ENCODE measurements at regions not wholly inside any gene's neighbourhood (a gene's known extent, or its start where the extent isn't known, plus 50 kb on each side); places are given as distances from the start of the nearest gene placed in this dataset.
A peak's percentile ranks its signal among the peaks of the same experiment; 100 is the strongest.

DNA sequence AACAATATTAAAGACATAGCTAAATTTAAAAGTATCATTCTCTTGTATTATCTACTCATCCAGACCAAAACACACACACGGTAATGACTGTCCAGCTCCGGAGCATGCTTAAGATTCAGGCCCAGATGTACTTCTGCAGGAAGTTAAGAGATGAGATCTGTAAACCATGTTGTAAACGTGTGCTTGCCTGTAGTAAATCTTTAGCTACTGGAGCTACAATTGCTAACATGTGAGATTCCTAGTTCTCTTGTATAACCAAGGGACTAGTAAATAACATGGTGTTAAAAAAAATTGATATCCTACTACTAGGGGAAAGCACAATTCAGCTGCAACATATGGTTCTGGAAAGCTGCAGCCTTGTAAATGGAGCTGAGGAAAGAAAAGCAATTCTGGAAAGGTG lies 651.7 kb upstream of the CCDC54 start:
- H3K27me3 ChIP-seq (ENCODE audit: insufficient read depth) = no peaks in the 10 kb centered on the region
- no peak overlapping the region for H3K4me3 ChIP-seq
- Mint-ChIP-seq H3K4me3 (no peak overlapping the region), H3K27me3 (ENCODE audit: insufficient read depth, low read depth, poor library complexity) (no peaks in the 10 kb centered on the region), H3K9me3 (peaks cover 18% of the 10 kb centered on the region), H3K4me1 (peaks cover 8% of the 10 kb centered on the region), H3K27ac (no peak overlapping the region), H3K36me3 (ENCODE audit: low read depth) (peaks cover 15% of the 10 kb centered on the region; the same call in 2 of the 3 replicates)
- no peaks in the 10 kb centered on the region for H3K79me2 ChIP-seq (replicated peaks; ENCODE audit: insufficient read depth)
- H3K9me2 ChIP-seq (ENCODE audit: insufficient read depth) = no peaks in the 10 kb centered on the region
- DNase-seq (ENCODE audit: low spot score) = no peak
- no peak overlapping the region for H3K4me2 ChIP-seq
- TF ChIP-seq STAT1 (IDR thresholded peaks at IDR 0.05; ENCODE audit: unreplicated experiment) (no peak), ZNF114 (CRISPR knock-in tag; IDR thresholded peaks at IDR 0.05) (no peak), POLR2AphosphoS5 (IDR thresholded peaks at IDR 0.05; ENCODE audit: low read depth) (no peak)
- no peak for ATAC-seq
- H2AFZ ChIP-seq = no peak overlapping the region
- H3K36me3 ChIP-seq (ENCODE audit: insufficient read depth) = 0 out of 2 replicates have a peak, but pooled peaks cover 2% of the 10 kb centered on the region
- H3K4me1 ChIP-seq (ENCODE audit: insufficient read depth) = peaks cover 4% of the 10 kb centered on the region; the same call in 1 of the 2 replicates
- H3K27ac ChIP-seq (ENCODE audit: low read depth) = no peak overlapping the region
- H4K20me1 ChIP-seq (replicated peaks; ENCODE audit: insufficient read depth) = no peaks in the 10 kb centered on the region
- H3F3A ChIP-seq (replicated peaks; ENCODE audit: low read depth) = no peaks in the 10 kb centered on the region

DNA sequence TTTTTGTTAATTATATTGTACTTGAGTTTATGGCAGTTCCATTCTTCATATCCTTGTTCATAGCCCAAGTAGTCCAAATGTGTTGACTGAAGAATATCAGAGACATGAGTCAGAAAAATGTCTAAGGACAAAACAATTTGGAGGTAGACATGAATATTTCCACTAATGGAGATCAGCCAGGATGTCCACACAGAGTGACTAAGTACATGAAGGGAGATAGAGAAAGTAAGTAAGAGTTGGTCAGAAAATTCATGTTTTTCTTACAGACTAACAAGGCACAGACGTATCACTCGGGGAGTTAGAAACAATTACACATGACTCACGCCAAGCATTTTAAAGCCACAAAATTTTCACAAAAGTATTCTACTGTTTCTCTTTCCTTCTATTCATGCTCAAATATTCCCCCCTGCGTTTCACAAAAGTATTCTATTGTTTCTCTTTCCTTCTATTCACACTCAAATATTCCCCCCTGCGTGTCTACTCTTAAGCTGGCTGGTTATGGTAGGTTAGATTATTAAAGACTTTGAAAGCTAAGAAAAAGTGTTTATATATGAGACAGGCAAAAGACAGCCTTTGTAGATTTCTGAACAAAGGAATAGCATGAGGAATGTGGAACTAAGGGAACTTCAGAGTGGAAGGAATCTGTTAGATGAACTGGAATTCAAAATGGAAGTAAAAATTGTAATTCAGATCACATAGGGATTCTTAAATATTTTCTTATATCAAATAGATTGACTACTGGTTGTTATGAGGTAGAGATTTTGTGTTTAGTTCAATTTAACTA lies 648.7 kb upstream of the CCDC54 start:
- Mint-ChIP-seq H3K9me3 (no peaks in the 10 kb centered on the region), H3K4me3 (no peak overlapping the region), H3K36me3 (ENCODE audit: low read depth) (peaks cover 2% of the 10 kb centered on the region; the same call in 1 of the 3 replicates), H3K4me1 (peaks cover 8% of the 10 kb centered on the region), H3K27me3 (ENCODE audit: insufficient read depth, low read depth, poor library complexity) (no peaks in the 10 kb centered on the region), H3K27ac (peak overlapping the region; percentile 2; the same call in 1 of the 2 replicates)
- TF ChIP-seq JUNB (IDR thresholded peaks at IDR 0.05; ENCODE audit: unreplicated experiment) = no peak
- TF ChIP-seq ZNF331 (CRISPR knock-in tag; IDR thresholded peaks at IDR 0.05; ENCODE audit: low read depth) = no peak
- TF ChIP-seq CTCF (conservative IDR thresholded peaks at IDR 0.05; ENCODE audit: low read depth in 2 of 2) = no peak
- TF ChIP-seq POLR2AphosphoS5 (IDR thresholded peaks at IDR 0.05; ENCODE audit: low read depth) = no peak
- TF ChIP-seq REST (IDR thresholded peaks at IDR 0.05; ENCODE audit: unreplicated experiment) = no peak
- no peak for TF ChIP-seq STAT1 (IDR thresholded peaks at IDR 0.05; ENCODE audit: unreplicated experiment)
- no peak for TF ChIP-seq CREB1 (CRISPR knock-in tag; IDR thresholded peaks at IDR 0.05; ENCODE audit: low read depth)
- Histone ChIP-seq H2AFZ (no peak overlapping the region), H3K36me3 (ENCODE audit: insufficient read depth) (no peaks in the 10 kb centered on the region), H3K27me3 (ENCODE audit: insufficient read depth) (no peaks in the 10 kb centered on the region), H3F3A (replicated peaks; ENCODE audit: low read depth) (no peaks in the 10 kb centered on the region), H3K4me2 (no peak overlapping the region), H3K9me2 (ENCODE audit: insufficient read depth) (no peaks in the 10 kb centered on the region), H3K4me1 (ENCODE audit: insufficient read depth) (peaks cover 4% of the 10 kb centered on the region; the same call in 1 of the 2 replicates), H3K4me3 (no peak overlapping the region), H3K27ac (ENCODE audit: low read depth) (no peak overlapping the region), H4K20me1 (replicated peaks; ENCODE audit: insufficient read depth) (no peaks in the 10 kb centered on the region), H3K79me2 (replicated peaks; ENCODE audit: insufficient read depth) (no peaks in the 10 kb centered on the region)
- DNase-seq (ENCODE audit: low spot score) = no peak
- no peak for ATAC-seq

Measured in GM23338 (cell line).